ENCODE measurements at regions not wholly inside any gene's neighbourhood (a gene's known extent, or its start where the extent isn't known, plus 50 kb on each side); places are given as distances from the start of the nearest gene placed in this dataset.

- DNase-seq (ENCODE audit: low spot score), result no peak
These were observed 131.0 kb upstream of the PHACTR1 start for GRCh38 chr6:12585497-12585958.

- DNase-seq (ENCODE audit: low spot score), result no peak
These were observed 129.7 kb upstream of the PHACTR1 start for GRCh38 chr6:12586721-12587480.

GRCh38 chr6:12590901-12591300 lies 125.7 kb upstream of the PHACTR1 start:
- no peak for DNase-seq (ENCODE audit: low spot score)

- DNase-seq (ENCODE audit: low spot score), result no peak
These were observed 123.9 kb upstream of the PHACTR1 start for GRCh38 chr6:12592634-12593033.

- no peak for DNase-seq (ENCODE audit: low spot score)
These were observed 122.6 kb upstream of the PHACTR1 start for GRCh38 chr6:12593771-12594529.

- DNase-seq (ENCODE audit: low spot score), result no peak
These were observed 122.1 kb upstream of the PHACTR1 start for GRCh38 chr6:12594530-12594893.

- DNase-seq (ENCODE audit: low spot score), result no peak
These were observed 121.3 kb upstream of the PHACTR1 start for GRCh38 chr6:12595161-12595811.

- DNase-seq (ENCODE audit: low spot score), result no peak
These were observed 119.8 kb upstream of the PHACTR1 start for GRCh38 chr6:12596731-12597130.

- DNase-seq (ENCODE audit: low spot score), result no peak
These were observed 117.6 kb upstream of the PHACTR1 start for GRCh38 chr6:12598919-12599318.

- DNase-seq (ENCODE audit: low spot score), result no peak
These were observed 114.7 kb upstream of the PHACTR1 start for GRCh38 chr6:12601881-12602280.

- DNase-seq (ENCODE audit: low spot score), result no peak
These were observed 114.2 kb upstream of the PHACTR1 start for GRCh38 chr6:12602342-12602741.

GRCh38 chr6:12602951-12603672 lies 113.5 kb upstream of the PHACTR1 start:
- no peak for DNase-seq (ENCODE audit: low spot score)

- DNase-seq (ENCODE audit: low spot score), result no peak
These were observed 112.9 kb upstream of the PHACTR1 start for GRCh38 chr6:12603673-12604049.

GRCh38 chr6:12605888-12606345 lies 110.7 kb upstream of the PHACTR1 start:
- DNase-seq (ENCODE audit: low spot score), result peak; percentile 46

- peak; percentile 74 for DNase-seq (ENCODE audit: low spot score)
These were observed 110.0 kb upstream of the PHACTR1 start for GRCh38 chr6:12606616-12607015.

GRCh38 chr6:12608016-12608860 lies 108.3 kb upstream of the PHACTR1 start:
- no peak for DNase-seq (ENCODE audit: low spot score)

GRCh38 chr6:12608874-12609273 lies 107.7 kb upstream of the PHACTR1 start:
- DNase-seq (ENCODE audit: low spot score), result no peak

GRCh38 chr6:12609751-12610150 lies 106.8 kb upstream of the PHACTR1 start:
- DNase-seq (ENCODE audit: low spot score), result no peak

GRCh38 chr6:12610862-12611261 lies 105.7 kb upstream of the PHACTR1 start:
- DNase-seq (ENCODE audit: low spot score), result no peak

- peak; percentile 58 for DNase-seq (ENCODE audit: low spot score)
These were observed 102.8 kb upstream of the PHACTR1 start for GRCh38 chr6:12613811-12614210.

- no peak for DNase-seq (ENCODE audit: low spot score)
These were observed 102.1 kb upstream of the PHACTR1 start for GRCh38 chr6:12614456-12614855.

All from putamen (tissue), 1 donor.